PC-3 (cell line): ENCODE measurements at regions not wholly inside any gene's neighbourhood (a gene's known extent, or its start where the extent isn't known, plus 50 kb on each side); places are given as distances from the start of the nearest gene placed in this dataset.

ENCODE experiments used
- ATAC-seq: fragments of 200-7000 bp; cut with Tn5 transposase; 2 replicates; pipeline ENCODE4 v1.9.1; 2020; ENCODE audit warnings: mild to moderate bottlenecking, moderate library complexity
- BruUV-seq: library from RNA; stranded (reverse); fragments of 400-500 nt; replicated peaks from 2 replicates; lab custom pipeline; 2021; lab: Mats Ljungman, UMichigan
- CTCF ChIA-PET: fragments of 300-600 bp; sonication (Branson Sonifier 250); formaldehyde crosslinking; loops from one replicate; lab custom pipeline; 2022; ENCODE audit warnings: antibody characterized with exemption; lab: Charles Lee
- POLR2A ChIA-PET: fragments of 300-600 bp; sonication (Branson Sonifier 250); formaldehyde crosslinking; loops from one replicate; lab custom pipeline; 2022; ENCODE audit warnings: antibody characterized with exemption; ENCODE audit not compliant: unreplicated experiment; lab: Charles Lee
- DNase-seq: peaks from one replicate; pipeline ENCODE4 v3.0.0-alpha.2; 2015
- H2AFZ ChIP-seq: fragments of 300-600 bp; sonication (generic); 2 replicates; pipeline ENCODE4 v1.6.0; 2016; ENCODE audit warnings: antibody characterized with exemption, low read length
- H3F3A ChIP-seq: fragments of 300-600 bp; sonication (generic); one replicate; pipeline ENCODE4 v1.6.0; 2017; ENCODE audit warnings: antibody characterized with exemption, low read length, control low read depth, mild to moderate bottlenecking; ENCODE audit not compliant: unreplicated experiment
- H3K27ac ChIP-seq: fragments of 300-600 bp; sonication (generic); 2 replicates; pipeline ENCODE4 v1.5.1; 2016; ENCODE audit warnings: mild to moderate bottlenecking, low read length
- H3K27me3 ChIP-seq: fragments of 300-600 bp; sonication (generic); 2 replicates; pipeline ENCODE4 v1.6.1; 2016; ENCODE audit warnings: low read length, mixed read lengths
- H3K36me3 ChIP-seq: fragments of 300-600 bp; sonication (generic); 2 replicates; pipeline ENCODE4 v1.6.1; 2016; ENCODE audit warnings: low read depth, mixed run types, low read length, mixed read lengths
- H3K4me1 ChIP-seq: fragments of 300-600 bp; sonication (generic); 2 replicates; pipeline ENCODE4 v1.5.1; 2016; ENCODE audit warnings: low read length; ENCODE audit not compliant: insufficient read depth
- H3K4me2 ChIP-seq: fragments of 300-600 bp; sonication (generic); 2 replicates; pipeline ENCODE4 v1.6.0; 2016; ENCODE audit warnings: low read length
- H3K4me3 ChIP-seq: fragments of 300-600 bp; sonication (generic); 2 replicates; pipeline ENCODE4 v1.5.1; 2016; ENCODE audit warnings: mild to moderate bottlenecking, low read length, mixed read lengths
- H3K79me2 ChIP-seq: fragments of 300-600 bp; sonication (generic); 2 replicates; pipeline ENCODE4 v1.6.1; 2017; ENCODE audit warnings: low read length, mixed read lengths
- H3K9ac ChIP-seq: fragments of 300-600 bp; sonication (generic); 2 replicates; pipeline ENCODE4 v1.6.0; 2016; ENCODE audit warnings: mild to moderate bottlenecking, low read length
- H3K9me2 ChIP-seq: fragments of 300-600 bp; sonication (generic); replicated peaks from 2 replicates; pipeline ENCODE4 v1.6.1; 2016; ENCODE audit warnings: mixed run types, low read length, mixed read lengths
- H3K9me3 ChIP-seq: fragments of 300-600 bp; sonication (generic); 2 replicates; pipeline ENCODE4 v1.6.1; 2016; ENCODE audit warnings: low read length, mixed read lengths
- H4K20me1 ChIP-seq: fragments of 300-600 bp; sonication (generic); 2 replicates; pipeline ENCODE4 v1.6.1; 2016; ENCODE audit warnings: low read length, mixed read lengths
- EZH2 ChIP-seq: fragments of 300-600 bp; sonication (generic); IDR thresholded peaks from one replicate; pipeline ENCODE4 v1.6.1; 2017; ENCODE audit warnings: antibody characterized with exemption, mild to moderate bottlenecking, low read length; ENCODE audit not compliant: unreplicated experiment
- EZH2phosphoT487 ChIP-seq: fragments of 300-600 bp; sonication (generic); IDR thresholded peaks from 2 replicates; pipeline ENCODE4 v1.6.1; 2018; ENCODE audit warnings: mild to moderate bottlenecking, antibody characterized with exemption, low read length, borderline replicate concordance
- intact Hi-C: fragments of 100-400 bp; cut with micrococcal nuclease; formaldehyde crosslinking; loops from 2 replicates; pipeline ENCODE4 v1.9.0; 2023
- TF ChIP-seq, protein P1 (sequence below): fragments of 300-600 bp; sonication (generic); conservative IDR thresholded peaks from 2 replicates; pipeline ENCODE4 v1.5.1; 2017; ENCODE audit warnings: antibody characterized with exemption, low read depth, mild to moderate bottlenecking, low read length

DNA sequence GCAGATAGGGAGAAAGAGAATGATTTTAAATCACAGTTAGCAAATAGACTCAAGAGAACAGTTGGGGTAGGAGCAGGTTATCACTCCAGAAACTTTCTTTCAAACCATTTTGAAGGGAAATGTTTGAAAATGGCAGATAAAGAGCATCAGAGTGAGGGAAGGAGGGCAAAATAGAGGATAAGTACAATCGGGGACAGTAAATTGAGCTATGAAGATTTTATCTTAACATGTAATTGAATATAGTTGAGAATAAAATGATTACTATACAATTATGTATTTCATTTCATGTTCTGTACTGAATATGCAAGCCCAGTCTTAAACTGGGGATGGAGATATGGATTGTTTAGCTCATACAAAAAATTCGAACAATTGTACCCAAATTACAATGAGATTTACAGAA, 54.0 kb downstream of the MAP10 start:
- ChIA-PET POLR2A (no interaction called here), CTCF (no interaction called here)
- Histone ChIP-seq H3K4me2 (no peak overlapping the region), H3K4me1 (peaks cover 15% of the 10 kb centered on the region; the same call in 1 of the 2 replicates), H3K27ac (no peak overlapping the region), H3K4me3 (no peak overlapping the region), H3K9me2 (no peaks in the 10 kb centered on the region), H3K36me3 (no peaks in the 10 kb centered on the region), H4K20me1 (no peaks in the 10 kb centered on the region), H3K79me2 (no peaks in the 10 kb centered on the region), H3K27me3 (no peaks in the 10 kb centered on the region), H2AFZ (no peak overlapping the region), H3K9me3 (no peaks in the 10 kb centered on the region), H3F3A (no peaks in the 10 kb centered on the region), H3K9ac (no peak overlapping the region)
- TF ChIP-seq EZH2 (no peak), EZH2phosphoT487 (no peak)
- TF ChIP-seq, protein P1, sequence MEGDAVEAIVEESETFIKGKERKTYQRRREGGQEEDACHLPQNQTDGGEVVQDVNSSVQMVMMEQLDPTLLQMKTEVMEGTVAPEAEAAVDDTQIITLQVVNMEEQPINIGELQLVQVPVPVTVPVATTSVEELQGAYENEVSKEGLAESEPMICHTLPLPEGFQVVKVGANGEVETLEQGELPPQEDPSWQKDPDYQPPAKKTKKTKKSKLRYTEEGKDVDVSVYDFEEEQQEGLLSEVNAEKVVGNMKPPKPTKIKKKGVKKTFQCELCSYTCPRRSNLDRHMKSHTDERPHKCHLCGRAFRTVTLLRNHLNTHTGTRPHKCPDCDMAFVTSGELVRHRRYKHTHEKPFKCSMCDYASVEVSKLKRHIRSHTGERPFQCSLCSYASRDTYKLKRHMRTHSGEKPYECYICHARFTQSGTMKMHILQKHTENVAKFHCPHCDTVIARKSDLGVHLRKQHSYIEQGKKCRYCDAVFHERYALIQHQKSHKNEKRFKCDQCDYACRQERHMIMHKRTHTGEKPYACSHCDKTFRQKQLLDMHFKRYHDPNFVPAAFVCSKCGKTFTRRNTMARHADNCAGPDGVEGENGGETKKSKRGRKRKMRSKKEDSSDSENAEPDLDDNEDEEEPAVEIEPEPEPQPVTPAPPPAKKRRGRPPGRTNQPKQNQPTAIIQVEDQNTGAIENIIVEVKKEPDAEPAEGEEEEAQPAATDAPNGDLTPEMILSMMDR, result no peak
- no TSS peak for BruUV-seq
- intact Hi-C loops, result no loop called here
- DNase-seq (no peak), ATAC-seq (no peak)

DNA sequence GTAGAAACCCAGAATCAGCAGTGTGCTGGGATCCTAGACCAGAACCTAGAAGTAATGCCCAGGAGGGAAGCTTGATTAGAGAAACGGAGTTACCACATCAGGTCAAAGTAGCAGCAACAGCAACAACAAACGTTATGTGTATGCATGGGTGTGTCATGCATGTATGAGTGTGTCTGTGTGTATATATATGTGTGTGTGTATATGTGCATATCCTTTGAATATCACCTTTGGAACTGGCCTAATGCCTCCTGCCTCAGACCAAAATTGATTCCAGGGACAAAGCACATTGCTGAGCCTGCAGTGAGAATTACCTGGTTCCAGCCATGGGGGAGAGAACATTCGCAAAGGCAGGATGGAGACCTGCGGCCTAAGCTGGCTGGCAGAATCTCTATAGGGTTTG, 55.9 kb downstream of the MAP10 start:
- intact Hi-C loops, result no loop called here
- no peaks in the 10 kb centered on the region for H3K36me3 ChIP-seq
- POLR2A ChIA-PET, result no interaction called here
- H2AFZ ChIP-seq, result no peak overlapping the region
- BruUV-seq, result no TSS peak
- H3K4me3 ChIP-seq, result no peak overlapping the region
- peaks cover 7% of the 10 kb centered on the region; the same call in 1 of the 2 replicates for H3K4me1 ChIP-seq
- ATAC-seq, result no peak
- no peaks in the 10 kb centered on the region for H3K79me2 ChIP-seq
- TF ChIP-seq EZH2phosphoT487 (no peak), EZH2 (no peak)
- TF ChIP-seq, protein P1, result no peak
- H3F3A ChIP-seq, result no peaks in the 10 kb centered on the region
- H3K9me3 ChIP-seq, result no peaks in the 10 kb centered on the region
- no peak overlapping the region for H3K27ac ChIP-seq
- CTCF ChIA-PET, result no interaction called here
- no peak overlapping the region for H3K9ac ChIP-seq
- H3K9me2 ChIP-seq, result no peaks in the 10 kb centered on the region
- H4K20me1 ChIP-seq, result no peaks in the 10 kb centered on the region
- no peaks in the 10 kb centered on the region for H3K27me3 ChIP-seq
- DNase-seq, result no peak
- H3K4me2 ChIP-seq, result no peak overlapping the region

DNA sequence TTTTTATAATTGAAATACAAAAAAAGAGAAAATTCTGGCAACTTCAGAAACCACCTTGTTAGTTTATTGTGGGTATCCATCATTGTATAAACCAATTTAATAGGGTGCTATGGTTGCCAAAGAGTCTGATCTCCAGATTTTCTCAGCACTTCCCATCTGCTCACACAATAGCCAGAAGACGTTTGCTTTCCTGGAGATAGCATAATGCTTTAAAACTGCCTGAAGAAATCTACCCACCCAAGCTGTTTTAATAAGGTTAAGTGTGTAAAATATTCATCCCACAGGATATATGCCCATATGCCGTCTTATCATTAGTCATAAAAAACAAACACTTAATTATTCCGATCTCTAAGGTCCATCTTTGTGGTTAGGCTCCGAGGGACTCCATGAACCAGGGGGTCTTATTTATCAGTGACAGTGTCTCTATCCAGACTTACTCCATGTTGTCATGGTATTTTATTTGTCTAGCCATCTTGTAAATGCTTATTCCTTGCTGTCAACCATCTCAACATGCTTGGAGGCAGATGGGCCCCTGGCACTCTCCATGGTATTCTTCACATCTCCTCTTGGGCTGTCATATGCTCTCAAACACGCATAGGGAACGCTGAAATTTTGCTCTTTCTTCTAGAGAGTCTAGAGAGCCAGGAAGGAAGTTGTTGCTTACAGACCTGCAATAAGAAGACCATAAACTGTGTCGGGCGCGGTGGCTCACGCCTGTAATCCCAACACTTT, 58.5 kb downstream of the MAP10 start:
- Histone ChIP-seq H3K4me1 (peaks cover 23% of the 10 kb centered on the region), H2AFZ (no peak overlapping the region), H3K27me3 (no peaks in the 10 kb centered on the region), H3K4me2 (no peak overlapping the region), H3K4me3 (no peak overlapping the region), H3F3A (no peaks in the 10 kb centered on the region), H3K79me2 (no peaks in the 10 kb centered on the region), H3K9ac (no peak overlapping the region), H3K36me3 (no peaks in the 10 kb centered on the region), H3K9me3 (no peaks in the 10 kb centered on the region), H3K9me2 (no peaks in the 10 kb centered on the region), H4K20me1 (no peaks in the 10 kb centered on the region), H3K27ac (no peak overlapping the region)
- ATAC-seq (peak; percentile 72), DNase-seq (peak; percentile 13)
- intact Hi-C loops, result no loop called here
- ChIA-PET CTCF (interaction anchor here (0.6 kb wide), 1 partner anchor 87 kb away, joined by 3 read pairs; no protein-coding TSS in a partner anchor), POLR2A (no interaction called here)
- BruUV-seq, result no TSS peak
- TF ChIP-seq EZH2phosphoT487 (no peak), EZH2 (no peak)
- TF ChIP-seq, protein P1, result no peak
